ENCODE measurements at regions not wholly inside any gene's neighbourhood (a gene's known extent, or its start where the extent isn't known, plus 50 kb on each side); places are given as distances from the start of the nearest gene placed in this dataset.

DNA sequence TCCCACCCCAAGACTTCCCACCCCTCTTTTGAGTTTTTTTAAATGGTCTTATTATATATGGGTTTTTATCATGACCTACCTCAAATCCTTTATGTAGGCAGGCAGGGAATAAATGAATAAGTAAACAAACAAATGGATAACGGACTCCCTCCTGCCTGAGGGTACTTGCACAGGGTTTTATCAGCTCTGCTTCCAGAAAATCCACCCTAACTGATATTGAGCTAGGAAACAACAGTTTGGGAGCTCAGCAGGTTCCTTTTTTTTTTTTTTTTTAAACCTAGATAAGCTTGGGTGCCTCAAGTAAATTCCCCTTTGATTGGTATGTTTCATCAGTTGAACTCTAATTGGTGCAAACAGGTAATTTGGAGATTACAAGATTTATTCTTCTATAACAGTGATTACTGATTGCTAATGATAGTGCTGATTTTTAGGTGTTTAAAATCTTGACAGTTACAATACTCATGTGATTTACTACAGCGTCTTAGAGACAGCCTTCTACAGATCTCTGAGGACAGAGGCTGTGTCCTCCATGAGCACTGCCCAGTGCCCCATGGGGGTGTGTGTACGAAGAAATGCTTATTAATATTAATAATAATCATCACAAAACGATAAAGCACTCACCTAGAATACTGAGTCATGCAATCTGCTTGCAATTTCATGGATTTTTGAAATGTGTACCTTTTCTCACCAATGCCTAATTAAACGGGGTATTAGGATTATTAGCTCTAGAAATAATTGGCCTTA lies 347.4 kb downstream of the RRAGC start:
- TF ChIP-seq, protein P1, sequence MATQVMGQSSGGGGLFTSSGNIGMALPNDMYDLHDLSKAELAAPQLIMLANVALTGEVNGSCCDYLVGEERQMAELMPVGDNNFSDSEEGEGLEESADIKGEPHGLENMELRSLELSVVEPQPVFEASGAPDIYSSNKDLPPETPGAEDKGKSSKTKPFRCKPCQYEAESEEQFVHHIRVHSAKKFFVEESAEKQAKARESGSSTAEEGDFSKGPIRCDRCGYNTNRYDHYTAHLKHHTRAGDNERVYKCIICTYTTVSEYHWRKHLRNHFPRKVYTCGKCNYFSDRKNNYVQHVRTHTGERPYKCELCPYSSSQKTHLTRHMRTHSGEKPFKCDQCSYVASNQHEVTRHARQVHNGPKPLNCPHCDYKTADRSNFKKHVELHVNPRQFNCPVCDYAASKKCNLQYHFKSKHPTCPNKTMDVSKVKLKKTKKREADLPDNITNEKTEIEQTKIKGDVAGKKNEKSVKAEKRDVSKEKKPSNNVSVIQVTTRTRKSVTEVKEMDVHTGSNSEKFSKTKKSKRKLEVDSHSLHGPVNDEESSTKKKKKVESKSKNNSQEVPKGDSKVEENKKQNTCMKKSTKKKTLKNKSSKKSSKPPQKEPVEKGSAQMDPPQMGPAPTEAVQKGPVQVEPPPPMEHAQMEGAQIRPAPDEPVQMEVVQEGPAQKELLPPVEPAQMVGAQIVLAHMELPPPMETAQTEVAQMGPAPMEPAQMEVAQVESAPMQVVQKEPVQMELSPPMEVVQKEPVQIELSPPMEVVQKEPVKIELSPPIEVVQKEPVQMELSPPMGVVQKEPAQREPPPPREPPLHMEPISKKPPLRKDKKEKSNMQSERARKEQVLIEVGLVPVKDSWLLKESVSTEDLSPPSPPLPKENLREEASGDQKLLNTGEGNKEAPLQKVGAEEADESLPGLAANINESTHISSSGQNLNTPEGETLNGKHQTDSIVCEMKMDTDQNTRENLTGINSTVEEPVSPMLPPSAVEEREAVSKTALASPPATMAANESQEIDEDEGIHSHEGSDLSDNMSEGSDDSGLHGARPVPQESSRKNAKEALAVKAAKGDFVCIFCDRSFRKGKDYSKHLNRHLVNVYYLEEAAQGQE (IDR thresholded peaks at IDR 0.05; ENCODE audit: borderline replicate concordance), result no peak
- TF ChIP-seq EZH2 (IDR thresholded peaks at IDR 0.05; ENCODE audit: borderline replicate concordance, insufficient read depth, low read length, poor library complexity, severe bottlenecking) (no peak), CTCF (IDR thresholded peaks at IDR 0.05; ENCODE audit: poor library complexity, severe bottlenecking) (no peak), TAF1 (IDR thresholded peaks at IDR 0.05; ENCODE audit: low read depth) (no peak), SMC3 (conservative IDR thresholded peaks at IDR 0.05; ENCODE audit: poor library complexity) (no peak), MXI1 (conservative IDR thresholded peaks at IDR 0.05; ENCODE audit: poor library complexity, severe bottlenecking) (no peak), POLR2AphosphoS5 (IDR thresholded peaks at IDR 0.05) (no peak), EP300 (conservative IDR thresholded peaks at IDR 0.05; ENCODE audit: poor library complexity, severe bottlenecking) (no peak), RAD21 (conservative IDR thresholded peaks at IDR 0.05) (no peak)

Measured in neural cell (in vitro differentiated cells).